Hepatocyte (in vitro differentiated cells): ENCODE measurements at regions not wholly inside any gene's neighbourhood (a gene's known extent, or its start where the extent isn't known, plus 50 kb on each side); places are given as distances from the start of the nearest gene placed in this dataset.

Source experiments
- DNase-seq: peaks from one replicate; pipeline ENCODE4 v3.0.0-alpha.2; 2016; ENCODE audit warnings: low spot score
- H2AFZ ChIP-seq: fragments of 200-600 bp; sonication (generic); 2 replicates; pipeline ENCODE4 v1.6.0; 2016; ENCODE audit warnings: antibody characterized with exemption, mild to moderate bottlenecking
- H3K27ac ChIP-seq: fragments of 200-600 bp; sonication (generic); 2 replicates; pipeline ENCODE4 v1.5.1; 2016; ENCODE audit warnings: mild to moderate bottlenecking
- H3K27me3 ChIP-seq: fragments of 200-600 bp; sonication (generic); 2 replicates; pipeline ENCODE4 v1.6.1; 2016
- H3K36me3 ChIP-seq: fragments of 200-600 bp; sonication (generic); replicated peaks from 2 replicates; pipeline ENCODE4 v1.5.1; 2016; ENCODE audit warnings: low read depth; ENCODE audit not compliant: insufficient read depth
- H3K4me1 ChIP-seq: fragments of 200-600 bp; sonication (generic); 2 replicates; pipeline ENCODE4 v1.5.1; 2016; ENCODE audit warnings: mild to moderate bottlenecking, moderate library complexity; ENCODE audit not compliant: insufficient read depth
- H3K4me2 ChIP-seq: fragments of 200-600 bp; sonication (generic); 2 replicates; pipeline ENCODE4 v1.6.0; 2016
- H3K4me3 ChIP-seq: fragments of 200-600 bp; sonication (generic); 2 replicates; pipeline ENCODE4 v1.5.1; 2016; ENCODE audit warnings: mild to moderate bottlenecking
- H3K79me2 ChIP-seq: fragments of 200-600 bp; sonication (generic); 2 replicates; pipeline ENCODE4 v1.6.0; 2017; ENCODE audit warnings: mild to moderate bottlenecking
- H3K9me2 ChIP-seq: fragments of 200-600 bp; sonication (generic); replicated peaks from 2 replicates; pipeline ENCODE4 v1.6.0; 2017; ENCODE audit warnings: mild to moderate bottlenecking; ENCODE audit not compliant: insufficient read depth
- H3K9me3 ChIP-seq: fragments of 200-600 bp; sonication (generic); 2 replicates; pipeline ENCODE4 v1.5.1; 2016; ENCODE audit warnings: low read depth, mild to moderate bottlenecking
- H4K20me1 ChIP-seq: fragments of 200-600 bp; sonication (generic); 2 replicates; pipeline ENCODE4 v1.6.0; 2016; ENCODE audit warnings: mild to moderate bottlenecking; ENCODE audit not compliant: insufficient read depth, poor library complexity, severe bottlenecking
- EZH2 ChIP-seq: fragments of 200-600 bp; sonication (generic); IDR thresholded peaks from 2 replicates; pipeline ENCODE4 v1.6.1; 2016; ENCODE audit warnings: antibody characterized with exemption, mild to moderate bottlenecking, borderline replicate concordance
- EZH2phosphoT487 ChIP-seq: fragments of 200-600 bp; sonication (generic); IDR thresholded peaks from one replicate; pipeline ENCODE4 v1.6.1; 2018; ENCODE audit warnings: antibody characterized with exemption, mild to moderate bottlenecking, low read depth, moderate library complexity; ENCODE audit not compliant: unreplicated experiment, severe bottlenecking
- WGBS: methylation state at CpG from one replicate; pipeline ENCODE4 v1.1.6; 2016; ENCODE audit warnings: low lambda C conversion rate; ENCODE audit errors: missing lambda C conversion rate; 5-methylcytosine and 5-hydroxymethylcytosine counted together
- TF ChIP-seq, protein P1 (sequence below): fragments of 200-600 bp; sonication (generic); IDR thresholded peaks from 2 replicates; pipeline ENCODE4 v1.5.1; 2016; ENCODE audit warnings: antibody characterized with exemption, mild to moderate bottlenecking; ENCODE audit not compliant: poor library complexity

GRCh38 chr12:63037746-63038712, 103.1 kb upstream of the PPM1H start:
- DNase-seq: no peak
- TF ChIP-seq, protein P1, sequence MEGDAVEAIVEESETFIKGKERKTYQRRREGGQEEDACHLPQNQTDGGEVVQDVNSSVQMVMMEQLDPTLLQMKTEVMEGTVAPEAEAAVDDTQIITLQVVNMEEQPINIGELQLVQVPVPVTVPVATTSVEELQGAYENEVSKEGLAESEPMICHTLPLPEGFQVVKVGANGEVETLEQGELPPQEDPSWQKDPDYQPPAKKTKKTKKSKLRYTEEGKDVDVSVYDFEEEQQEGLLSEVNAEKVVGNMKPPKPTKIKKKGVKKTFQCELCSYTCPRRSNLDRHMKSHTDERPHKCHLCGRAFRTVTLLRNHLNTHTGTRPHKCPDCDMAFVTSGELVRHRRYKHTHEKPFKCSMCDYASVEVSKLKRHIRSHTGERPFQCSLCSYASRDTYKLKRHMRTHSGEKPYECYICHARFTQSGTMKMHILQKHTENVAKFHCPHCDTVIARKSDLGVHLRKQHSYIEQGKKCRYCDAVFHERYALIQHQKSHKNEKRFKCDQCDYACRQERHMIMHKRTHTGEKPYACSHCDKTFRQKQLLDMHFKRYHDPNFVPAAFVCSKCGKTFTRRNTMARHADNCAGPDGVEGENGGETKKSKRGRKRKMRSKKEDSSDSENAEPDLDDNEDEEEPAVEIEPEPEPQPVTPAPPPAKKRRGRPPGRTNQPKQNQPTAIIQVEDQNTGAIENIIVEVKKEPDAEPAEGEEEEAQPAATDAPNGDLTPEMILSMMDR: no peak
- TF ChIP-seq EZH2phosphoT487: no peak
- Histone ChIP-seq H3K4me3 (no peak overlapping the region), H3K4me2 (no peak overlapping the region), H3K27ac (no peak overlapping the region), H3K4me1 (no peaks in the 10 kb centered on the region), H4K20me1 (no peaks in the 10 kb centered on the region), H2AFZ (no peak overlapping the region), H3K36me3 (no peaks in the 10 kb centered on the region), H3K9me3 (no peaks in the 10 kb centered on the region), H3K79me2 (no peaks in the 10 kb centered on the region), H3K9me2 (no peaks in the 10 kb centered on the region), H3K27me3 (no peaks in the 10 kb centered on the region)
- WGBS: 80% methylated on average over 12 of the region's 12 CpGs

GRCh38 chr12:63036974-63037335, 102.0 kb upstream of the PPM1H start:
- H3K4me2 ChIP-seq: no peak overlapping the region
- H2AFZ ChIP-seq: no peak overlapping the region
- no peaks in the 10 kb centered on the region for H3K36me3 ChIP-seq
- DNase-seq: no peak
- no peaks in the 10 kb centered on the region for H3K27me3 ChIP-seq
- TF ChIP-seq EZH2 (no peak), EZH2phosphoT487 (no peak)
- TF ChIP-seq, protein P1: no peak
- no peak overlapping the region for H3K27ac ChIP-seq
- no peaks in the 10 kb centered on the region for H3K9me2 ChIP-seq
- H3K9me3 ChIP-seq: no peaks in the 10 kb centered on the region
- no peaks in the 10 kb centered on the region for H4K20me1 ChIP-seq
- WGBS: 95% methylated on average over 1 of the region's 1 CpG
- H3K79me2 ChIP-seq: no peaks in the 10 kb centered on the region
- no peaks in the 10 kb centered on the region for H3K4me1 ChIP-seq
- H3K4me3 ChIP-seq: no peak overlapping the region

- H3K27ac ChIP-seq: no peak overlapping the region
- H2AFZ ChIP-seq: no peak overlapping the region
- TF ChIP-seq, protein P1: no peak
- no peak for TF ChIP-seq EZH2phosphoT487
- TF ChIP-seq EZH2: no peak
- DNase-seq: no peak
- no peak overlapping the region for H3K4me2 ChIP-seq
- 52% methylated on average over 1 of the region's 1 CpG for WGBS
- H3K36me3 ChIP-seq: no peaks in the 10 kb centered on the region
- H3K9me3 ChIP-seq: no peaks in the 10 kb centered on the region
- no peaks in the 10 kb centered on the region for H4K20me1 ChIP-seq
- H3K4me3 ChIP-seq: no peak overlapping the region
- no peaks in the 10 kb centered on the region for H3K9me2 ChIP-seq
- H3K4me1 ChIP-seq: no peaks in the 10 kb centered on the region
- H3K79me2 ChIP-seq: no peaks in the 10 kb centered on the region
- H3K27me3 ChIP-seq: no peaks in the 10 kb centered on the region
These were observed 101.4 kb upstream of the PPM1H start for GRCh38 chr12:63036216-63036973.
